Stomach (tissue), 8 donors: ENCODE measurements at regions not wholly inside any gene's neighbourhood (a gene's known extent, or its start where the extent isn't known, plus 50 kb on each side); places are given as distances from the start of the nearest gene placed in this dataset.

Experiments
- DNase-seq, 2 donors: peaks; one replicate each; pipeline versions ENCODE4 v3.0.0 to v3.0.0-alpha.2; 2013 to 2019
- H3K27ac ChIP-seq, 5 donors: fragments of 200-600 bp in 4 of 5; sonication (generic) in 4 of 5; one replicate each; pipeline ENCODE4 v1.5.1; 2013 to 2019; ENCODE audit warnings: mild to moderate bottlenecking in 1 of 5, moderate library complexity in 1 of 5
- H3K27me3 ChIP-seq, 3 donors: fragments of 200-600 bp; sonication (generic); one replicate each; pipeline ENCODE4 v1.5.1; 2017 to 2019; ENCODE audit warnings: mixed run types in 1 of 3
- H3K36me3 ChIP-seq, 4 donors: fragments of 200-600 bp; sonication (generic); 1 replicate in 3 of 4; 2 replicates in 1 of 4; pipeline ENCODE4 v1.5.1; 2016 to 2019
- H3K4me1 ChIP-seq, 4 donors: fragments of 200-600 bp; sonication (generic); one replicate each; pipeline ENCODE4 v1.5.1; 2016 to 2019
- H3K4me3 ChIP-seq, 4 donors: fragments of 200-600 bp; sonication (generic) in 3 of 4; one replicate each; pipeline ENCODE4 v1.5.1; 2016 to 2019; ENCODE audit warnings: mild to moderate bottlenecking in 1 of 4
- H3K9me3 ChIP-seq, 4 donors: fragments of 200-600 bp; sonication (generic); one replicate each; pipeline ENCODE4 v1.5.1; 2016 to 2019
- EP300 ChIP-seq: sonication (generic); formaldehyde crosslinking; IDR thresholded peaks from one replicate; pipeline ENCODE4 v1.6.1; 2017; ENCODE audit warnings: antibody characterized with exemption
- POLR2A ChIP-seq, 4 donors: fragments of 450-650 bp; IDR thresholded peaks; one replicate each; pipeline ENCODE4 v1.6.1; 2016; ENCODE audit warnings: antibody characterized with exemption in 4 of 4, control low read depth in 2 of 4, mild to moderate bottlenecking in 1 of 4, moderate library complexity in 1 of 4
- POLR2AphosphoS5 ChIP-seq, 3 donors: sonication (generic); formaldehyde crosslinking; IDR thresholded peaks; one replicate each; pipeline ENCODE4 v1.6.1; 2016; ENCODE audit warnings: antibody characterized with exemption in 3 of 3
- WGBS, 5 donors: extraction: QIAGEN DNeasy Blood & Tissue Kit in 3 of 5; methylation state at CpG; one replicate each; pipeline versions ENCODE4 v1.1.5 to v1.1.7; 2013 to 2018; 5-methylcytosine and 5-hydroxymethylcytosine counted together
- intact Hi-C: fragments of 100-400 bp; cut with DNase I; formaldehyde crosslinking; loops from one replicate; pipeline ENCODE4 v1.15.1; 2023; ENCODE audit warnings: low total_unique reads
- TF ChIP-seq, protein P1 (sequence below), 7 experiments: fragments of 450-650 bp in 4 of 7; fragments of 200-600 bp in 3 of 7; sonication (generic) in 3 of 7; IDR thresholded peaks; one replicate each; pipeline ENCODE4 v1.5.1; 2016 to 2019; ENCODE audit warnings: antibody characterized with exemption in 7 of 7, control low read depth in 2 of 7, mild to moderate bottlenecking in 1 of 7
- donor health status: healthy with polysubstance abuse.
- donor health status: Bipolar disorder and iron deficiency.
- donor health status: healthy.

DNA sequence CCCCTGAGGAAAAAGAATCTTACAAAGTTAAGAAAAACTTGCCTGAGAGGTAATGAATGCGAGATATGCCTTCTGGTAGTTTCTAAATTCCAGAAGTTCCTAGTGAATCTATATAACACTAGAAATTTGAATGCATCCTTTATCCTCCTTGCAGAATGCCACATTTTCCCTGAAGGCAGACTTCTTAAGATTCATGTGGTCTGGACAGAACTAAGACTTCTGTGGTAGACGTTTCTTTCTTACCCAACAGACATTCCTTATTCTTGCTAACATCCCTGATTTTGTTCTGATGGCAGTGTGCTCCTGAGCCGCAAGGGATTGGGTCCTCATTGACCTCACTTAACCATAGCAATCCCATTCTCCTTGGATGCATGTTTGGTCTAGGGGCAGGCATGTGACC lies 121.3 kb upstream of the PAPPA2 start:
- WGBS, 5 donors: 70 to 82% (median 76%) methylated on average over 3 of the region's 3 CpGs
- no peak overlapping the region for H3K27ac ChIP-seq
- H3K4me3 ChIP-seq: no peak overlapping the region
- no peaks in the 10 kb centered on the region for H3K36me3 ChIP-seq
- no peaks in the 10 kb centered on the region for H3K4me1 ChIP-seq
- H3K27me3 ChIP-seq: no peaks in the 10 kb centered on the region
- intact Hi-C loops: no loop called here
- peaks cover 0 to 24% (median 20%) of the 10 kb centered on the region in 4 donors for H3K9me3 ChIP-seq
- TF ChIP-seq POLR2AphosphoS5 (IDR thresholded peaks at IDR 0.05): no peak
- TF ChIP-seq, protein P1, sequence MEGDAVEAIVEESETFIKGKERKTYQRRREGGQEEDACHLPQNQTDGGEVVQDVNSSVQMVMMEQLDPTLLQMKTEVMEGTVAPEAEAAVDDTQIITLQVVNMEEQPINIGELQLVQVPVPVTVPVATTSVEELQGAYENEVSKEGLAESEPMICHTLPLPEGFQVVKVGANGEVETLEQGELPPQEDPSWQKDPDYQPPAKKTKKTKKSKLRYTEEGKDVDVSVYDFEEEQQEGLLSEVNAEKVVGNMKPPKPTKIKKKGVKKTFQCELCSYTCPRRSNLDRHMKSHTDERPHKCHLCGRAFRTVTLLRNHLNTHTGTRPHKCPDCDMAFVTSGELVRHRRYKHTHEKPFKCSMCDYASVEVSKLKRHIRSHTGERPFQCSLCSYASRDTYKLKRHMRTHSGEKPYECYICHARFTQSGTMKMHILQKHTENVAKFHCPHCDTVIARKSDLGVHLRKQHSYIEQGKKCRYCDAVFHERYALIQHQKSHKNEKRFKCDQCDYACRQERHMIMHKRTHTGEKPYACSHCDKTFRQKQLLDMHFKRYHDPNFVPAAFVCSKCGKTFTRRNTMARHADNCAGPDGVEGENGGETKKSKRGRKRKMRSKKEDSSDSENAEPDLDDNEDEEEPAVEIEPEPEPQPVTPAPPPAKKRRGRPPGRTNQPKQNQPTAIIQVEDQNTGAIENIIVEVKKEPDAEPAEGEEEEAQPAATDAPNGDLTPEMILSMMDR (IDR thresholded peaks at IDR 0.05): no peak
- TF ChIP-seq POLR2A (IDR thresholded peaks at IDR 0.05): no peak
- no peak for TF ChIP-seq EP300
- no peak for DNase-seq

DNA sequence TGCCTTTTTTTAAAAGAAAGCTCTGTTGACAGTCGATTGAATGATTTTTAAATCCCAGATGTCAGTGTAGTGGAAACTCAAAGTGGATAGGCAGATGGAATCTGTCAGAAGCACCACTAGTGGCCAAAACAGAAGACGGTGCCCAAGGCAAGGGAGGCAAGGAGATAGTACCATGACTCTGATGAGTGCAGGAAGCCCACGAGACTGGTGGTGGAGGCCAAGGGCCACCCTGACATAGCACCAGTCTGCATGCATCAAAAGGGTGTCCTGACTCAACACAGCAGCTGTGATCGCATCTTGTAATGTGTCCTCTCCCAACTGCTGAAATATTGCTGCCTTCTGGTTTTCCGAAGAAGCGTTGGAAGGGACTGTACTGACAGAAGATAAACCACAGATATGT lies 124.1 kb upstream of the PAPPA2 start:
- DNase-seq: no peak
- intact Hi-C loops: no loop called here
- Histone ChIP-seq H3K4me1 (no peaks in the 10 kb centered on the region), H3K36me3 (no peaks in the 10 kb centered on the region), H3K27me3 (no peaks in the 10 kb centered on the region), H3K27ac (no peak overlapping the region), H3K9me3 (peaks cover 0 to 2% (median under 1%) of the 10 kb centered on the region in 4 donors), H3K4me3 (no peak overlapping the region)
- TF ChIP-seq EP300 (no peak), POLR2A (IDR thresholded peaks at IDR 0.05) (no peak), POLR2AphosphoS5 (IDR thresholded peaks at IDR 0.05) (no peak)
- TF ChIP-seq, protein P1 (IDR thresholded peaks at IDR 0.05): no peak
- 68 to 79% (median 74%) methylated on average over 6 of the region's 6 CpGs for WGBS, 5 donors

DNA sequence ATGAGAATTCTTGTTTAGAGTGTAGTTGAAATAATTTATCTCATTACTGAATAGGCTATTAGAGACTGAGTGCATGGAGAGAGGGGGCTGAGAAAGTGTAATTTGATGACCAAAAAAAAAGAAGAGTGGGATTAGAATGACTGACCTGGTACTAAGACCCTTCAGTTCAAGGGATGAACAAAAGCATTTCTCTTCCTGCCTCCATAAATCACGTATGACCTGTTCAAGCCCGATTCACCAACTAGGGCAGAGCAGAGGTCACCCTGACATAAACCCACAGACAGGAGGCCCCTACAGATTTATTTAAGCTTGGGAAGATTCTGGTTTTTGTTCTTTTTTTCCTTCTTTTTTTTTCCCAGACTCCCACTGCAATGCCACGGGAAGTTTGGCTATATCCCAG lies 123.7 kb upstream of the COP1 start:
- intact Hi-C loops: no loop called here

DNA sequence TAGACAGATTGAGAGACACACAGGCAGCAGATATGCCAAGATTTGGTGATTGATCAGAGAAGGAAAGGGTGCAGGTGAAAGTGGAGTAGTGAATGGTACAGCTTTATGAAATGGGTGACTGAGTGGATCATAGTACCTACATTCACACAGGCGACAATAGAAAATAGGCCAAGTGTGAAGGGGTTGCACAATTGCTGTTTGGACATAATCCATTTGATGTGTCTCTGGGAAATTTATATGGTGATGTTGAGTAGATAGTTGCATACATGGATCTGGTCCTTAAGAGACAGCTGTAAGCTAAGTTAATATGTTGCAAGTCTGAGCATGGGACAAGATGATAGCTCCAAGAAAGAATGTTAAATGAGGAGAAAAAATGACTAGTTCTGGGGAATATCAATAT lies 118.6 kb upstream of the COP1 start:
- no peaks in the 10 kb centered on the region for H3K9me3 ChIP-seq
- WGBS, 5 donors: 76 to 93% (median 82%) methylated on average over 1 of the region's 1 CpG
- H3K27ac ChIP-seq: no peak overlapping the region
- no peak for DNase-seq
- no peaks in the 10 kb centered on the region for H3K27me3 ChIP-seq
- H3K4me1 ChIP-seq: no peaks in the 10 kb centered on the region
- no peaks in the 10 kb centered on the region for H3K36me3 ChIP-seq
- TF ChIP-seq POLR2AphosphoS5 (IDR thresholded peaks at IDR 0.05): no peak
- no peak for TF ChIP-seq EP300
- TF ChIP-seq, protein P1 (IDR thresholded peaks at IDR 0.05): no peak
- no peak for TF ChIP-seq POLR2A (IDR thresholded peaks at IDR 0.05)
- intact Hi-C loops: no loop called here
- H3K4me3 ChIP-seq: no peak overlapping the region

More for the DNA sequence above, 123.7 kb upstream of the COP1 start:
- H3K27ac ChIP-seq: no peak overlapping the region
- no peaks in the 10 kb centered on the region for H3K9me3 ChIP-seq
- H3K4me3 ChIP-seq: no peak overlapping the region
- WGBS, 5 donors: 35 to 66% (median 51%) methylated on average over 3 of the region's 3 CpGs
- TF ChIP-seq EP300 (no peak), POLR2AphosphoS5 (IDR thresholded peaks at IDR 0.05) (no peak), POLR2A (IDR thresholded peaks at IDR 0.05) (no peak)
- TF ChIP-seq, protein P1 (IDR thresholded peaks at IDR 0.05): no peak
- no peaks in the 10 kb centered on the region for H3K27me3 ChIP-seq
- no peak for DNase-seq
- H3K36me3 ChIP-seq: no peaks in the 10 kb centered on the region
- H3K4me1 ChIP-seq: no peaks in the 10 kb centered on the region
